Endothelial cell of umbilical vein (primary cell): ENCODE measurements at regions not wholly inside any gene's neighbourhood (a gene's known extent, or its start where the extent isn't known, plus 50 kb on each side); places are given as distances from the start of the nearest gene placed in this dataset.

Experiments used
- BruUV-seq: library from RNA; stranded (reverse); fragments of 400-500 nt; replicated peaks from 2 replicates; lab custom pipeline; 2021; lab: Mats Ljungman, UMichigan
- CTCF ChIA-PET: fragments of 300-600, 350-600 bp; sonication (Branson Sonifier 250); formaldehyde crosslinking; loops from one replicate; lab custom pipeline; 2021; ENCODE audit warnings: antibody characterized with exemption, inconsistent platforms; lab: Charles Lee
- POLR2A ChIA-PET: fragments of 300-600, 350-600 bp; sonication (Branson Sonifier 250); formaldehyde crosslinking; loops from one replicate; lab custom pipeline; 2021; ENCODE audit warnings: antibody characterized with exemption, inconsistent platforms; lab: Charles Lee
- DNase-seq: peaks from one replicate; pipeline ENCODE4 v3.0.0-alpha.2; 2011; ENCODE audit warnings: low read depth, low spot score
- FAIRE-seq: peaks from 2 replicates; lab custom pipeline; 2011; peaks lifted over from hg19 to GRCh38; lab: Jason Lieb, UNC
- H2AFZ ChIP-seq: 2 replicates; pipeline ENCODE4 v1.6.0; 2012; ENCODE audit warnings: low read depth, low read length, control low read depth, inconsistent platforms
- H3K27ac ChIP-seq: 2 replicates; pipeline ENCODE4 v1.5.1; 2011; ENCODE audit warnings: low read depth, mild to moderate bottlenecking, control low read depth, low read length, moderate library complexity; ENCODE audit not compliant: insufficient read depth
- H3K27me3 ChIP-seq, 2 experiments: 2 replicates each; pipeline versions ENCODE4 v1.6.0 to v1.6.1; 2011; ENCODE audit warnings: low read length in 2 of 2, mixed read lengths in 1 of 2; ENCODE audit not compliant: control insufficient read depth in 2 of 2, insufficient read depth in 2 of 2
- H3K36me3 ChIP-seq, 2 experiments: 2 replicates in 1 of 2; 3 replicates in 1 of 2; pipeline ENCODE4 v1.5.1; 2011; ENCODE audit warnings: low read length in 2 of 2, mild to moderate bottlenecking in 1 of 2, moderate library complexity in 1 of 2; ENCODE audit not compliant: control insufficient read depth in 2 of 2, insufficient read depth in 2 of 2; ENCODE audit errors: extremely low read depth in 1 of 2
- H3K4me1 ChIP-seq: 3 replicates; pipeline ENCODE4 v1.5.1; 2011; ENCODE audit warnings: mild to moderate bottlenecking, low read length; ENCODE audit not compliant: control insufficient read depth, insufficient read depth; ENCODE audit errors: extremely low read depth
- H3K4me2 ChIP-seq: 2 replicates; pipeline ENCODE4 v1.6.1; 2011; ENCODE audit warnings: low read length, control low read depth, mixed read lengths; ENCODE audit not compliant: insufficient read depth
- H3K4me3 ChIP-seq, 3 experiments: fragments of 200-600 bp in 1 of 3; sonication (generic), shearing (Covaris generic) in 1 of 3; replicated peaks in 1 of 3; 2 replicates each; pipeline ENCODE4 v1.5.1; 2011 to 2016; ENCODE audit warnings: control low read depth in 3 of 3, low read length in 3 of 3, mild to moderate bottlenecking in 2 of 3, inconsistent platforms in 1 of 3, low read depth in 1 of 3, moderate library complexity in 1 of 3; ENCODE audit not compliant: insufficient read depth in 1 of 3
- H3K79me2 ChIP-seq: 2 replicates; pipeline ENCODE4 v1.6.0; 2012; ENCODE audit warnings: low read length, inconsistent platforms; ENCODE audit not compliant: control insufficient read depth, insufficient read depth
- H3K9ac ChIP-seq: replicated peaks from 2 replicates; pipeline ENCODE3; 2011; ENCODE audit warnings: low read length, control low read depth; ENCODE audit not compliant: insufficient read depth; ENCODE audit errors: extremely low read depth
- H3K9me1 ChIP-seq: replicated peaks from 3 replicates; pipeline ENCODE4 v1.6.0; 2011; ENCODE audit warnings: mild to moderate bottlenecking, low read length; ENCODE audit not compliant: control insufficient read depth, insufficient read depth; ENCODE audit errors: extremely low read depth
- H3K9me3 ChIP-seq: replicated peaks from 2 replicates; pipeline ENCODE4 v1.5.1; 2012; ENCODE audit warnings: low read length, inconsistent platforms; ENCODE audit not compliant: control insufficient read depth, insufficient read depth
- H4K20me1 ChIP-seq: replicated peaks from 2 replicates; pipeline ENCODE3; 2011; ENCODE audit warnings: mild to moderate bottlenecking, low read length; ENCODE audit not compliant: control insufficient read depth, insufficient read depth; ENCODE audit errors: extremely low read depth
- EZH2 ChIP-seq: IDR thresholded peaks from 2 replicates; pipeline ENCODE4 v1.6.1; 2012; ENCODE audit warnings: borderline replicate concordance, low read depth, mild to moderate bottlenecking, moderate library complexity, low read length, inconsistent platforms; ENCODE audit not compliant: severe bottlenecking
- FOS ChIP-seq: IDR thresholded peaks from 2 replicates; pipeline ENCODE4 v1.6.1; 2011; ENCODE audit warnings: mild to moderate bottlenecking, low read length, moderate library complexity, borderline replicate concordance; ENCODE audit not compliant: insufficient read depth
- GATA2 ChIP-seq: IDR thresholded peaks from 2 replicates; pipeline ENCODE4 v1.7.0; 2011; ENCODE audit warnings: low read depth, mild to moderate bottlenecking, moderate library complexity, mixed read lengths, low read length; ENCODE audit not compliant: insufficient read length, insufficient read depth
- JUN ChIP-seq: IDR thresholded peaks from 2 replicates; pipeline ENCODE4 v1.6.1; 2011; ENCODE audit warnings: borderline replicate concordance, low read depth; ENCODE audit not compliant: insufficient read length, insufficient read depth
- MYC ChIP-seq: IDR thresholded peaks from one replicate; pipeline ENCODE4 v1.6.1; 2011; ENCODE audit warnings: mild to moderate bottlenecking, low read depth, low read length
- POLR2A ChIP-seq: IDR thresholded peaks from 2 replicates; pipeline ENCODE4 v1.6.1; 2012; ENCODE audit warnings: low read depth, mild to moderate bottlenecking, control low read depth, low read length
- POLR2AphosphoS5 ChIP-seq: IDR thresholded peaks from 2 replicates; pipeline ENCODE4 v1.6.1; 2012; ENCODE audit warnings: low read depth, mild to moderate bottlenecking, control low read depth, low read length, moderate library complexity; ENCODE audit not compliant: insufficient read depth
- dilution Hi-C: fragments of 300-500 bp; cut with MboI; formaldehyde crosslinking; loops from one replicate; pipeline ENCODE4 v1.15.0; 2019; ENCODE audit warnings: low sequenced_read_pairs; ENCODE audit not compliant: extremely low pct_ligation_motif_present
- intact Hi-C: fragments of 100-400 bp; cut with micrococcal nuclease; formaldehyde crosslinking; loops from one replicate; pipeline ENCODE4 v1.10.0; 2022
- TF ChIP-seq, protein P1 (sequence below), 2 donors: IDR thresholded peaks; 1 replicate in 1 of 2; 2 replicates in 1 of 2; pipeline ENCODE4 v1.5.1; 2011; ENCODE audit warnings: low read length in 2 of 2, mild to moderate bottlenecking in 2 of 2, moderate library complexity in 2 of 2, control low read depth in 1 of 2, inconsistent platforms in 1 of 2, low read depth in 1 of 2; ENCODE audit not compliant: insufficient read depth in 1 of 2; ENCODE audit errors: extremely low read depth in 1 of 2
- TF ChIP-seq, protein P2 (sequence below): IDR thresholded peaks from 2 replicates; pipeline ENCODE4 v1.6.1; 2011; ENCODE audit not compliant: insufficient read depth, insufficient read length

DNA sequence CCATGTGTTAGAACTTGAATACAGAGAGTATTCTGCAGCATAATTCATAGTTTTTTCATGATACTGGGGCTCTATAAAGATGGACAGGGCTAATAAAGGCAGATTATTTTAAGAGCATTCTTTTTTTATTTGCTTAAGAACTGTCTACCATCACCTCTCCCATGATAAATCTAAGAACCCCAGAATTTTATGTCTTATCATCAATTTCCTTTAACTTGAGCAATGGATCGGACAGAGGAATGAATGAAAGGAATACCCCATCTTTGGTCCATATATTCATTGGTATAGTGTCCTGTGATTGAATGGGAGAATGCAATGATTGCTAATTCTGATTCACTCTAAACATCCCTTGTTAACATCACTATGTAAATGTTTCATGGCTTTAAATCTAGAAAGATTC lies 946.3 kb upstream of the LRRN3 start:
- ChIA-PET POLR2A (no interaction called here), CTCF (no interaction called here)
- Histone ChIP-seq H2AFZ (no peak overlapping the region), H3K4me2 (no peak overlapping the region), H3K27ac (no peak overlapping the region), H3K79me2 (no peaks in the 10 kb centered on the region), H3K27me3 (no peaks in the 10 kb centered on the region), H3K9ac (no peak overlapping the region), H4K20me1 (no peaks in the 10 kb centered on the region), H3K9me3 (no peaks in the 10 kb centered on the region), H3K4me1 (no peaks in the 10 kb centered on the region), H3K4me3 (no peak overlapping the region), H3K36me3 (no peaks in the 10 kb centered on the region), H3K9me1 (no peaks in the 10 kb centered on the region)
- TF ChIP-seq FOS (no peak), JUN (no peak), MYC (no peak), POLR2A (no peak), GATA2 (no peak), EZH2 (no peak), POLR2AphosphoS5 (no peak)
- TF ChIP-seq, protein P1, sequence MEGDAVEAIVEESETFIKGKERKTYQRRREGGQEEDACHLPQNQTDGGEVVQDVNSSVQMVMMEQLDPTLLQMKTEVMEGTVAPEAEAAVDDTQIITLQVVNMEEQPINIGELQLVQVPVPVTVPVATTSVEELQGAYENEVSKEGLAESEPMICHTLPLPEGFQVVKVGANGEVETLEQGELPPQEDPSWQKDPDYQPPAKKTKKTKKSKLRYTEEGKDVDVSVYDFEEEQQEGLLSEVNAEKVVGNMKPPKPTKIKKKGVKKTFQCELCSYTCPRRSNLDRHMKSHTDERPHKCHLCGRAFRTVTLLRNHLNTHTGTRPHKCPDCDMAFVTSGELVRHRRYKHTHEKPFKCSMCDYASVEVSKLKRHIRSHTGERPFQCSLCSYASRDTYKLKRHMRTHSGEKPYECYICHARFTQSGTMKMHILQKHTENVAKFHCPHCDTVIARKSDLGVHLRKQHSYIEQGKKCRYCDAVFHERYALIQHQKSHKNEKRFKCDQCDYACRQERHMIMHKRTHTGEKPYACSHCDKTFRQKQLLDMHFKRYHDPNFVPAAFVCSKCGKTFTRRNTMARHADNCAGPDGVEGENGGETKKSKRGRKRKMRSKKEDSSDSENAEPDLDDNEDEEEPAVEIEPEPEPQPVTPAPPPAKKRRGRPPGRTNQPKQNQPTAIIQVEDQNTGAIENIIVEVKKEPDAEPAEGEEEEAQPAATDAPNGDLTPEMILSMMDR (IDR thresholded peaks at IDR 0.05; ENCODE audit: extremely low read depth in 1 of 2, insufficient read depth in 1 of 2, low read depth in 1 of 2, low read length in 2 of 2) = no peak
- TF ChIP-seq, protein P2, sequence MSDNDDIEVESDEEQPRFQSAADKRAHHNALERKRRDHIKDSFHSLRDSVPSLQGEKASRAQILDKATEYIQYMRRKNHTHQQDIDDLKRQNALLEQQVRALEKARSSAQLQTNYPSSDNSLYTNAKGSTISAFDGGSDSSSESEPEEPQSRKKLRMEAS = no peak
- no peak for FAIRE-seq
- intact Hi-C loops (no loop called here), dilution Hi-C loops (no loop called here)
- DNase-seq = no peak
- no TSS peak for BruUV-seq
